Transverse colon (tissue), 4 donors: ENCODE measurements at regions not wholly inside any gene's neighbourhood (a gene's known extent, or its start where the extent isn't known, plus 50 kb on each side); places are given as distances from the start of the nearest gene placed in this dataset.

ENCODE experiments used
- CTCF ChIP-seq, 5 experiments: fragments of 200-600 bp in 3 of 5; fragments of 450-650 bp in 2 of 5; sonication (generic) in 3 of 5; IDR thresholded peaks; 1 replicate in 2 of 5; 2 replicates in 3 of 5; pipeline ENCODE4 v1.5.1; 2016 to 2017; ENCODE audit warnings: antibody characterized with exemption in 5 of 5, inconsistent platforms in 3 of 5, mild to moderate bottlenecking in 2 of 5, moderate library complexity in 1 of 5
- POLR2A ChIP-seq: fragments of 450-650 bp; IDR thresholded peaks from one replicate; pipeline ENCODE4 v1.6.1; 2016; ENCODE audit warnings: antibody characterized with exemption, mild to moderate bottlenecking, moderate library complexity
- POLR2AphosphoS5 ChIP-seq, 3 donors: sonication (generic); formaldehyde crosslinking; IDR thresholded peaks; one replicate each; pipeline ENCODE4 v1.6.1; 2016; ENCODE audit warnings: antibody characterized with exemption in 3 of 3

GRCh38 chr7:125193263-125193662 is 263.6 kb upstream of the POT1 start:
- TF ChIP-seq CTCF (IDR thresholded peaks at IDR 0.05) (no peak), POLR2A (no peak), POLR2AphosphoS5 (IDR thresholded peaks at IDR 0.05) (no peak)
